ENCODE measurements at regions not wholly inside any gene's neighbourhood (a gene's known extent, or its start where the extent isn't known, plus 50 kb on each side); places are given as distances from the start of the nearest gene placed in this dataset.
A peak's percentile ranks its signal among the peaks of the same experiment; 100 is the strongest.

GRCh38 chr4:123455360-123455759 is 58.8 kb downstream of the SPRY1 start:
- DNase-seq, result no peak

DNA sequence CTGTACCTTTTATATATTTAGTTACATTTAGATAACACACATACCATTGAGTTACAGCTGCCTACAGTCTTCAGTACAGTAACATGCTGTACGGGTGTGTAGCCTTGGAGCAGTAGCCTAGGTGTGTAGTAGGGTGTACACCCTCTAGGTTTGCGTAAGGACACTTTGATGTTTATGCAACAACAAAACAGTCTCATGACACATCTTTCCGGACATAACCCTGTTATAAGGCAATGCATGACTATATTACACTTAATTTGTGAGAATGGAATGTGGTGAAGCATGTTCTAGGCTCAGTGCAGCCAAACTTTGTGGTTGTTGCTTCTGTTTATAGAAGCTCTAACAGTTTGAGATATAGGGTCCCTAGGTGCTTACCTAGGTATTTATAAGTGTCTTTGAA is 65.4 kb downstream of the SPRY1 start:
- no peak for DNase-seq

GRCh38 chr4:123463869-123464268 is 67.3 kb downstream of the SPRY1 start:
- no peak for DNase-seq

DNA sequence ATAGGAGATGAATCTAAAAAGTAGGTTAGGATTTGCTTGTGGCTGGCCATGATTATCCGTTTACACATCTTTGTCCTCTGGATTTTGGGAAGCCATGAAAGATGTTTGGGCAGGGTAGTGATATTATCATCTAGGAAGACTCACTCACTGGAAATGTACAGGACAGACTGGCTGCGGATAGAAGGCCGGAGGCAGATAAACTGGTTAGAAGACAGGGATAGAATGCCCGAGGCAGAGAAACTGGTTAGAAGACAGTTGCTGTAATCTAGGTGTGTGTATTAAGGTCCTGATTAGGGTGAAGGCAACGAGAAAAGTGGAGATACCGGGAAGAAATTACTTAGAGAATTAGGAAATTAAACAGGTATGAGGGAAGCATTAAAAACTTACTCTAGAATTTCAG is 68.8 kb downstream of the SPRY1 start:
- no peak for DNase-seq

DNA sequence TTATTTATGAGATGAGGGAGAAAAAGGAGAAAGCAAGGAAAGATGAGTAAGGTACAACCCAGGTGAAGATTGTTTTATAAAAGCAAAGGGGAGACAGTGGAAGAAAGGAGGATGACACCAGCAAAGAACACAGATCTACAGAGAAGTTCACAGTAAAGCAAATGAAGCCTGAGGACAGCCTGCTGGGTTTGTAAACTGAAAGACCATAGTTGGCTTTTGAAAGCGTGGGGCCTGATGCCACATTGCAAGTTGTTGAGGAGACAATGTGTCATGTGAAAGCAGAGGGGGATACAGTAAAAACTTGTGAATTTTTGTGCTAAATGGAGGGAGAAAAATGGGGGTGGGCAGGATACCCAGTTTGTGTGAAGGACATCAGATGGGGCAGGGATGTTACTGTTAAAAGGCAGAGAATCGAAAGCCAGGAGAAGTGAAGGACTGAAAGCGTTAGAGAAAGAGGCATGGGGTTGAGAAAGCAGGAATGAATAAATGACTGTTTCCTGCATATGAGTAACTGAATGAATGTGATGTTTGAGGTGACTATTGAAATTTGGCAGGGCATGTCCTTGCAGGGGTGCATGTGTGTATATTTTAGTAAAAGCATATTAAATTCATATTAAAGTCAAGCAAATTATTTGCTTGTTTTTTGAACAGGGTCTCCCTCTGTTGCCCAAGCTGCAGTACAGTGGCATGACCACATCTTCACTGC is 69.6 kb downstream of the SPRY1 start:
- no peak for DNase-seq

DNA sequence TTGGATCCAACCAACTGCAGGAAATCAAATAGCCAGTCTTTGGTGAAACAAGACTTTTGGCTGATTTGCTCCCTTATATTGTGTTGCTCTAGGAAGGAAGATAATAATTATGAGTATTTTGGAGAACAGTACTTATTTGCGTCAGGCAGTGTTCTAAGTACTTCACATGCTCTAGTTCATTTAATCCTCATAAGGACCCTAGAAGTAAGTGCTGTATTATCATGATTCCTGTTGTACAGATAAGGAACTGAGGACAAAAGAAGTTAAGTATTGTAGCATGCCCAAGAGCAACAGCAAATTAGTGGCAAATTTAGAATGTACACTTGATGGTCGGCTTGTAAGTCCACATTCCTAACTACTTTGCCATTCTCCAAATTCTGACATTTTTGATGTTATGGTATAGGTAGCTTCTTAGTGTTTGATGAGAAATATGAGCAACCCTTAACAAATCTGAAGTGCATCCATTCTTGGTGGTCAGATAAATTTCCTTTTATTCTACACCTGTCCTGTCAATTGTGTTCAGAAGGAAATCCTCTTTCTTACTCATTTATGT is 72.0 kb downstream of the SPRY1 start:
- DNase-seq, result no peak

GRCh38 chr4:123469245-123469644 is 72.7 kb downstream of the SPRY1 start:
- no peak for DNase-seq

GRCh38 chr4:123469696-123470095 is 73.1 kb downstream of the SPRY1 start:
- no peak for DNase-seq

DNA sequence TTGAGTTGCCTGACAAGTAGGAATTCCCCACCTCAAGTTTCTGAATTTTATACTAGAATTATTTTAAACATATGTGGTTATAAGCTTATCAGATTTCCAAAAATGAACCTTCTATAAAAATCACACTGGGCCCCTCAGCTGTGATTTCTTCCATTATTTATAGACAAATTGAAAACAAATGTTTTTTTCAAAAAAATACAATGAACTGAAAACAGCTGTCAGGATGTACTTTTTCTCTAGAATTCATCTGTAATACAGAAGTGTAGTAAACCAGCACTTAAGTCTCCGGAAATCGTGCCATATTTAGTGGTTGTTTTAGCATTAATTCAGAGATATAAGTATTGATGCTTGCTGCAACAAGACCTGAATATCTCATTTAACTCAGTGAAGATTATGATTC is 74.0 kb downstream of the SPRY1 start:
- DNase-seq, result no peak

DNA sequence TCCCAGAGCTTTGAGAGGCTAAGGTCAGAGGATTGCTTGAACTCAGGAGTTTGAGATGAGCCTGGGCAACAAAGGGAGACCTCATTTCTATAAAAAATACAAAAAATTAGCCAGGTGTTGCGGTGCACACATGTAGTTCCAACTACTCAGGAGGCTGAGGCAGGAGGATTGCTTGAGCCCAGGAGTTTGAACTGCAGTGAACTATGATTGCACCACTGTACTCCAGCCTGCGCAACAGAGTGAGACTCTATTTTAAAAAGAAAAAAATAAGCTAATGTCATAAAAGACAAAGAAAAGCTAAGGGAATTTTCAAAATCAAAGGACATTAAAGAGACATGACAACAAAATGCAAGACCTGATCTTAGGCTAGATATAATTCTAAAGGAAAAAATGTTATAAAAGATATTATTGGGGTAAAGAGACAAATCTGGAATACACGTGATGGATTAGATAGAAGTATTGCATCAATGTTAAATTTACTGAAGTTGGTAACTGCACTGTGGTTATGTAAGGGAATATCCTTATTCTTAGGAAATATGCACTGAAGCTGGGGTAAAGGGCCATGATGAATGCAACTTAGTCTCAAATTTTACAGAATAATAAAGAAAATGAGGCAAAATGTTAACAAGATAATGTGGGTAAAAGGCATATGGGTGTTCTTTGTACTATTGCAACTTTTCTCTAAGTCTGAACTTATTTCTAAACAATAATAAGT is 75.2 kb downstream of the SPRY1 start:
- no peak for DNase-seq

- no peak for DNase-seq
These were observed 78.2 kb downstream of the SPRY1 start for GRCh38 chr4:123474817-123475216.

- DNase-seq, result no peak
These were observed 79.5 kb downstream of the SPRY1 start for GRCh38 chr4:123476089-123476488.

DNA sequence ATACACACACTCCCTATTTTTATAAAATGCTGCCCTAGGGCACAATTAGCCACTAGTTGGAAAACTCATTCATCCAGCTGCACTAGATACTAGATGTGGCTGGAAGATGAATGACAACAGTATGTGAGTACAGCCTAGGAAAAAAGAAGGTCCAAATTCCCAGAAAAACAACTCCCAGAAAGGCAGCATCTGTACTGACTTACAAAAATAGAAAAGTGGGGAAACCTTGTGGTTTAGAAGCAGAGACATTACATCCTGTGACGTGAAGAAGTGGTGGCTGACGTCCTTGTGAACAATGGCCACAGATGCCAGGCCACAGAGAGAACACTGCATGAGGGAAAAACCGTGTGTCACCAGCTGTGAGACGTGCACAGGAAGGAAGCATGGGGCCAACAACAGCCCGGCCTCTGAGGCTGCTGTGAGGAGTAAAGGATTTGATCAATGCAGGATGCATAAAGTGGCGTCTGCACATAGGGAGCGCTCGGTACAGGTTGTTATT is 81.2 kb downstream of the SPRY1 start:
- DNase-seq, result peak in 1 of 14 donors; percentile 15

DNA sequence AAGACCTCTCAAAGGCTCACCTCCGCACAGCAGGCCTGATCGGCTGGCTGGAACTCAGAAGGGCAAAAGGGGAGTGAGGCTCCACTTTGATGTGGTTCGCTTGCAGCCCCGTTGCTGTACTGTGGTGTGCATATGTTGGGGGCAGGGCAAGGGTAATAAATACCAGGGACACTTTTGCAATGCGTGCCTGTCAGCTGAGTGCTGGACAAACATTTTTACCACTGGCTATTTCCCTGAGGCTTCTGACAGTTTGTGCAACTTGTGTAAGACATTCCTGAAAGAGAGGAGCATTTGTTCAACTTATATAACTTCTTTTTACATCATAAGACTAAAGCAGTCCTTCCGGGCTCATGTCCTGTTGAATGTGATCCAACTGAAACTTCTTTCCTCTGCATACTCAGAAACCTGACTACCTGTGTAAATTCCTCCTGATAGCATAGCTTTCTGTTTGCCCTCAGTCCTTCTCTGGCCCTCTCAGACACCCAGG is 82.3 kb downstream of the SPRY1 start:
- peak in 1 of 14 donors; percentile 5 for DNase-seq

DNA sequence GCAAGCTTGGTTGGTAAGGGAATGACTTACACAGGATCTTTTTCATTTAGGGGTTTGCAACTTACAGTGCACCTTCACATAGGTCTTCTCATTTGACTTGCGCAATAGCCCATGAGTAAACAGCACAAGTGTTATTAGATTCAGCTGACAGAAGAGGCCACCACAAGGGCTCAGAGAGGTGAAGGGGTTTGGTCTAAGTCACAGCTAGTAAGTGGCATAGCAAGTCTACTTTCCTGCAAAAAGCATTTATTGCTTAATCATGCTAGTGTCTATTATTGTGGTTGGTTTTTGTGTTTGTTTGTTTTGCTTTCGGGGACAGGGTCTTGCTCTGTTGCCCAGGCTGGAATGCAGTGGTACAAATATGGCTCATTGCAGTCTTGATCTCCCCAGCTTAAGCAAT is 83.3 kb downstream of the SPRY1 start:
- DNase-seq, result no peak

GRCh38 chr4:123480706-123481418 is 84.3 kb downstream of the SPRY1 start:
- no peak for DNase-seq

- DNase-seq, result no peak
These were observed 85.1 kb downstream of the SPRY1 start for GRCh38 chr4:123481717-123482116.

DNA sequence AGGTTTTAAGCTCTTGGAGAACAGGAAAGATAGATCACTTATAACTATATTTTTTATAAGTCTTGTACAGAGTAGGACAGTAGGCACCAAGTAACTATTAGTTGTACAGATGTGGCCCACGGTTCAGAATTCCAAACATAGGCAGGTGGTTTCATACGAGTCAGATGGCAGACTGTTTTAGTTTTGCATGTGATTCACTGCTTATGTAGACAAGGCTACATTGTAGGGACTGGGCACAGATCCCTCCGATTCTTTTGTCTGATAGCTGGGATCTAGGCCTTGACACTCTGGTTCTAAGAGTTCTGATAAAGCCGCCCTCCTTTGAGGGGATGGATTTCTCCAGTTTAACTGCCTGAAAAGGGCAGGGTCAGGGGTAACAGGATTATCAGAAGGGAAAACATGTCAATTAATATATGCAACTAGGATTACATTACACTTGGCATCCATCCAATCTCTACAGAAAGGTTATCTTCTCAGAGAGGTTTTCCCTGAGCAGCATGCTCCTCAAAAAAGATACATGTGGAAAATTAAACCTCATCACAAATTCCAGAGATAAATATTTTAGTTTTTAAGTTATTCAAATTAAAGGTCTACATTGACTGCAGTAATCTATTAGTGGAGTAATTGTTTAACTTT is 87.8 kb downstream of the SPRY1 start:
- no peak for DNase-seq

DNA sequence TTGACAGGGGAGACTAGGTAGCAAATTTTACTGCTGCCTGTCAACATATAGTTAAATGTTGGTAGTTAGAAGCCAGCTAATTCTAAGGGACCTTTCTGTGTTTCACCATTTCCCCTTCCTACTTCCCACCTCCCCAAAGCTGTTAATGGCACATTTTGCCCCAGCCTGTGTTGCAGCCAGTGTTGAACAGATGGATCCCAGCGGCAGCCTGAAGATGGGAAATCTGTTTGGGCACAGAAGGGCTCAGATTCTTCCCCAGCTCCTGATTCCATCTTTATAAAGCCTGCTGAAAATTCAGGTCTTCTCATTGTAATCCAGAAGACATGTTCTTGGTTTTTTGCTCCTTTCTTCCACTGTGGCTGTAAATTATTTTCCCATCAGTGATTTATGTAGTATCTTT is 89.0 kb downstream of the SPRY1 start:
- no peak for DNase-seq

DNA sequence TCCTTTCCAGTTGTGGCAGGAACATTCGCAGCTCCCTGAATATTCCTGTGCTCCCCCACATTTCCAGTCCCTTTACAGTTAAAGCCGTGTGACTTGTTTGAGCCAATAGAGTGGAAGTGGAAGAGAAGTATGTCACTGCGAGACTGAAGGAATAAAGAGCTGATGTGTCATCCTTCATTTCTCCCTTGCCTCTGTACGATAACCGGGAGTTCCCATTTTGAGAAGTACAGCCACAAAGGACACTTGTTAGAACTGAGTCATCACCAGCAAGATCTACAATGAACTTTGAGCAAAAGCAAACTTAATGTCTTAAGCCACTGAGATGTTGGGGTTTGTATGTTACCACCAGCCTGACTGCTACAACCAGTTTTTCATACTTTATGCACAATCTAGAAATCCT is 92.3 kb downstream of the SPRY1 start:
- no peak for DNase-seq

GRCh38 chr4:123495530-123495929 is 98.9 kb downstream of the SPRY1 start:
- no peak for DNase-seq

DNA sequence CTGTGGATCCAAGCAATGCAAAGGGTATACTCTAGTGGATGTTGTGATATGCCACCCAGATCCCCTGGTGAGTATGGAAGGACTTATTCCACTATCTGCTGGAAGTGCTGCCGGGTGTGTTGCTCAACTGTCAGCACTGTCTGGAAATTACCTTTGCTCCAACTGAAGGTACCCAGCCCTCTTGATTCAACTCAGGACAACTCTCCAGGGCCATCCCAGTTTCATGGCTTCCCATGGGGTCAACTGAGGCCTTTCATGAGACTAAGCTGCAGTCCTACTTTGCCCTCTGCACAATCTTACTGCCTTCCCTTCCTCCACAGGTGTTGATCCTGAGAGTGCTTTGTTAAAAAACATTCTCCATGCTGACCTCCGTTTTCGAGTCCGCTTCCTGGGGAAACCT is 99.8 kb downstream of the SPRY1 start:
- no peak for DNase-seq

DNA sequence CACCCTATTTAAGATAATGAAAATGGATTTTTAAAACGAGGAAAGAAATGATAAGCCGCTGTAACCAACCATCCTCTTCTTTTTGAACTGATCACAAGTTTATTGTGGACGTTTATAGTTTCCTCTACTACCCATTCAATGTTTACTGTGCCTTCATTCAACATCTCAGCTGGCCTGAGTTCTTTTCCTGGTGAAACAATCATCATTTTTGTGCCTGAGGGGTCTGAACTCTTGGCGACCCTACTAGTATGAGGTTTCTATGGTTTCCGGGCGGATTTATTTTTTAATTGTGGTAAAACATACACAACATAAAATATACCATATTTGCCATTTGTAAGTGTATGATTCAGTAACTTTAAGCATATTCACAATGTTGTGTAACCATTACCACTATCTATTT is 100.7 kb downstream of the SPRY1 start:
- no peak for DNase-seq
